AG09309 (cell line): ENCODE measurements at regions not wholly inside any gene's neighbourhood (a gene's known extent, or its start where the extent isn't known, plus 50 kb on each side); places are given as distances from the start of the nearest gene placed in this dataset.
"Not testable (repeated sequence)": the region's sequence is repeated elsewhere in the genome, so short reads cannot be mapped to it uniquely, and the experiment has no call there.

Experiments used
- DNase-seq: peaks from one replicate; pipeline ENCODE4 v3.0.0-alpha.2; 2010; ENCODE audit warnings: low read depth
- H3K4me3 ChIP-seq: 2 replicates; pipeline ENCODE4 v1.5.1; 2011; ENCODE audit warnings: mild to moderate bottlenecking, low read depth, low read length, moderate library complexity; ENCODE audit not compliant: control insufficient read depth
- TF ChIP-seq, protein P1 (sequence below): IDR thresholded peaks from 2 replicates; pipeline ENCODE4 v1.5.1; 2011; ENCODE audit warnings: mild to moderate bottlenecking, low read depth, low read length, inconsistent platforms; ENCODE audit not compliant: insufficient read depth, control insufficient read depth; ENCODE audit errors: missing control alignments

DNA sequence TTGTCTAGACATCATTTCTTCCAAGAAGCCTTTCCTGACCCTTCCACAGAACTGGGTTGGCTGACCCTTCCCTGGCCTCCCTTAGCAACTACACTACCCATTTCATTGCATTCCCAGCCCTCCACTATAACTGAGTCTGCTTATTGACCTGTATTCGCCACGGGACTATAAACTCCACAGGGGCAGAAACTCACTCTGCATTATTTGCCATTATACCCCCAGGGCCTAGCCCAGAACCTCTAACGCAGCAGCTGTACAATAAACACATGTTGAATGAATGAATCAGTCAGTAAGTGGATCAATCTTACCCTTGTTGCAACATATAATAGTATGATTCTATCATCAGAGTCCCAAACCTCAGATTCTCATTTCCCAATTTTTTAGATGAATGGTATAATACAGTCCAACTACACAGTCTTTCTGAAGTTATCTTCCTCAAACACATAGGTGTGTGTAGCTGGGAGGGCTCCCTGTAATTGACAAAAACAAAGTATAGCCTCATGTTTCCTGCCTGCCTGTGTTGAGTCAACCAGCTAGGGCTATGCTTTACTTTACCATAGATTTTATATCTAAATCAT is 209.3 kb downstream of the CHIC2 start:
- peak; percentile 73 for DNase-seq
- no peak overlapping the region for H3K4me3 ChIP-seq
- TF ChIP-seq, protein P1, sequence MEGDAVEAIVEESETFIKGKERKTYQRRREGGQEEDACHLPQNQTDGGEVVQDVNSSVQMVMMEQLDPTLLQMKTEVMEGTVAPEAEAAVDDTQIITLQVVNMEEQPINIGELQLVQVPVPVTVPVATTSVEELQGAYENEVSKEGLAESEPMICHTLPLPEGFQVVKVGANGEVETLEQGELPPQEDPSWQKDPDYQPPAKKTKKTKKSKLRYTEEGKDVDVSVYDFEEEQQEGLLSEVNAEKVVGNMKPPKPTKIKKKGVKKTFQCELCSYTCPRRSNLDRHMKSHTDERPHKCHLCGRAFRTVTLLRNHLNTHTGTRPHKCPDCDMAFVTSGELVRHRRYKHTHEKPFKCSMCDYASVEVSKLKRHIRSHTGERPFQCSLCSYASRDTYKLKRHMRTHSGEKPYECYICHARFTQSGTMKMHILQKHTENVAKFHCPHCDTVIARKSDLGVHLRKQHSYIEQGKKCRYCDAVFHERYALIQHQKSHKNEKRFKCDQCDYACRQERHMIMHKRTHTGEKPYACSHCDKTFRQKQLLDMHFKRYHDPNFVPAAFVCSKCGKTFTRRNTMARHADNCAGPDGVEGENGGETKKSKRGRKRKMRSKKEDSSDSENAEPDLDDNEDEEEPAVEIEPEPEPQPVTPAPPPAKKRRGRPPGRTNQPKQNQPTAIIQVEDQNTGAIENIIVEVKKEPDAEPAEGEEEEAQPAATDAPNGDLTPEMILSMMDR: no peak

DNA sequence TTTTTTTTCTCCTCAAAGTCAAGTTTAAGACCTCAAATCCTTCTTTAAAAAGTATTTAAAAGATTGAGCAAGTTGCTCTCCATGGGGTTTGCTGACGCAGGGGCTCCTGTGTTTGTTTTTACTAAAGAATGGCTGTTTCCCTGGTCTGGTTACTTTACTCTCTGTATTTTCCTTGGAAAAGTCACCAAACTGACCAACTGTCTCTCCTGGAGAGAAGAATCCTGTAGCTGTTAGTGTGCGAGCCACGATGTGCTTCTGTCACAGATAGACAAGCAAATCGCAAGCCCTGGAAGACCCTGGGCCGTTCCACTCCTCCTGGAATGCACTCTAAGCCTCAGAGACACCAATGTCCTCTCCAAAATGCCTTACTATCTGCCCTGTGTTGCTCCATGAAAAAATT is 212.1 kb downstream of the CHIC2 start:
- no peak overlapping the region for H3K4me3 ChIP-seq
- TF ChIP-seq, protein P1: no peak
- DNase-seq: peak; percentile 55

DNA sequence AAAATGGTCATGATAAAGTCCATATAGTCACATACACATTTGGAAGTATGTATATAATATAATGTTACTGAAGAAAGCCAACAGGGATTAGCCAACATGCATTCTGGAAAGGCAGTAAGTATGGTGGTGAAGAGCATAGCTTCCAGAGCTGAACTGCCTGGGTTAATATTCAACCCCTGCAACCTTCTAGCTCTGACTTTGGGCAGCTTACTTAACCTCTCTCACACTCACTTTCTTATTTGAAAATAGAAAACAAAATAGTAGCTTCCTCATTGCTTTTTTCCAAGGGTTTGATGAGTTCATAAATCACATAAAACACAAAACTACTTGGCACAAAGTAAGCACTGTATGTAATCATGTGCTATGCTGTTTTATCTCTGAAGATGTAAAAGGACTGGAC is 216.4 kb downstream of the CHIC2 start:
- TF ChIP-seq, protein P1: no peak
- DNase-seq: no peak
- no peak overlapping the region for H3K4me3 ChIP-seq

DNA sequence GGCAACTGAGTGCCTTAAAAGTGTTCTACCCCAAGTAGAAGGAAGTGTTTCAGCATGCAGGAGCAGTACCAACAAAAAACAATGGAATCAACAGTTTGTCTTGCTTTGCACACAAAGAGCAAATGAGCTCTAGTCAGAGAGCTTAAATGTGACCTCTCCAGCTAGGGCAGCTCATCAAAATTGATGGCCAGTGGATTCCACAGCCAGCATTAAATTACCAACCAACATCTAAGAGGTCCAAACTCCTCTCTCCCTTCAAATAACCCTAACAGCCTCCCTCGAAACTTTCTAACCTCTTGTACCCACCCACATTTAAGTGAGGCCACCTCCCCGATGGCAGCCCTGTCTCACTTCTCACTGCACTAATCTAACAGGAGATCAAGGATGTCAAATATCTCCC is 219.9 kb downstream of the CHIC2 start:
- no peak for DNase-seq
- TF ChIP-seq, protein P1: no peak

DNA sequence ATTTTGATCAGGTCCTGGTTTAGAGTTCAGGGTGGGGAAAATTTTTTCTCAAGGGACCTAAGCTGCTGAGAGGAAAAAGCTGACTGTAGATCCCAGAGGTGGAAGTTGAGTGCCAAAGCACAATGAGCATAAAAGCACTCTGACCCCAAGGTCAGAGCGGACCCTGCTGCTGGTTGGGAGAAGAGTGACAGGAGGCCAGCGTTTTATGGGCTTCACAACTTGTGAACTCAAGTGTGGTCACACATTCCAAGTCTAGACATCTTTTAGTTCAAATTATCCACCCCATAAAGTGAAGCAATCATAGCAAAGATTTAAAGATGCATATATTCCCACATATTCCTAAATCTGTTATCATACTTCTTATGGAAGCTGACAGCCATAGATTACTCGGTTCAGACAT is 220.3 kb downstream of the CHIC2 start:
- TF ChIP-seq, protein P1: no peak
- no peak overlapping the region for H3K4me3 ChIP-seq
- DNase-seq: no peak

More for the DNA sequence above, 219.9 kb downstream of the CHIC2 start:
- H3K4me3 ChIP-seq: no peak overlapping the region

DNA sequence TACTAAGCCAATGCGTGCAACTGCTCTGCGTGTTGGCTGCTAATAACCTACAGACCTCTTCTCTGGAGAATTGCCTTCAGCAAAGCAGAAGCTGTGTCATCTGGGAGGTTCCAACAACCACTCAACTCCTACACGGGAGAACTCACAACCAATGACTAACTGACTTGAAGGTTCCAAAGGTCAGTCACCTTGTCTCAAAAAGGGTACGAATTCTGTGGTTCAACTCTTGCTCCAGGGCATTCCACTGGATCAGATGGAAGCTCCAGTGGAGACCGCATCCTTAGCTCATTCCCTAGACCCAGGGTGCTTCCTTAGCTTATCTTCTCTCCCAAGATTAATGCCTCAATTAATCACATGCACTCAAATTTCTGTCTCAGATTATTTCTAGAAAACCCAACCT is 222.7 kb downstream of the CHIC2 start:
- no peak overlapping the region for H3K4me3 ChIP-seq
- DNase-seq: no peak
- TF ChIP-seq, protein P1: no peak

DNA sequence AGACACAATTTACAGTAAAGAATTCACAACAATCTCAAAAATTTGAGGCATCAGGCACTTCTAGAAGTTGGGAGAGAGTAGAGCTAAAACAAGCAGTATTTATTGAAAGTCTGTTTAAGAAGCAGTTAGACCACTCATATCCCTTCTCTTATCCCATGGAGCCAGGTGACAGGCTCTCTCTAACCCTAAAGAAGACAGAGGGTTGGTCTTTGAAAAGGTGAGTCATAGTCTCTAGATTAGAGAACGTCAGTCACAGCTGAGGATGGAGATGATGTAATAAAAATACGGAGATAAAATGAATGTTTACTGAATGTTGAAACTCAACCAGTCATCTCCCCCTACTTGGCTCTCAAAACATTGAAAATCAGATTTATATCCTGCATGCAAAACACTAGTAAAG is 223.8 kb downstream of the CHIC2 start:
- H3K4me3 ChIP-seq: no peak overlapping the region
- TF ChIP-seq, protein P1: no peak
- no peak for DNase-seq

DNA sequence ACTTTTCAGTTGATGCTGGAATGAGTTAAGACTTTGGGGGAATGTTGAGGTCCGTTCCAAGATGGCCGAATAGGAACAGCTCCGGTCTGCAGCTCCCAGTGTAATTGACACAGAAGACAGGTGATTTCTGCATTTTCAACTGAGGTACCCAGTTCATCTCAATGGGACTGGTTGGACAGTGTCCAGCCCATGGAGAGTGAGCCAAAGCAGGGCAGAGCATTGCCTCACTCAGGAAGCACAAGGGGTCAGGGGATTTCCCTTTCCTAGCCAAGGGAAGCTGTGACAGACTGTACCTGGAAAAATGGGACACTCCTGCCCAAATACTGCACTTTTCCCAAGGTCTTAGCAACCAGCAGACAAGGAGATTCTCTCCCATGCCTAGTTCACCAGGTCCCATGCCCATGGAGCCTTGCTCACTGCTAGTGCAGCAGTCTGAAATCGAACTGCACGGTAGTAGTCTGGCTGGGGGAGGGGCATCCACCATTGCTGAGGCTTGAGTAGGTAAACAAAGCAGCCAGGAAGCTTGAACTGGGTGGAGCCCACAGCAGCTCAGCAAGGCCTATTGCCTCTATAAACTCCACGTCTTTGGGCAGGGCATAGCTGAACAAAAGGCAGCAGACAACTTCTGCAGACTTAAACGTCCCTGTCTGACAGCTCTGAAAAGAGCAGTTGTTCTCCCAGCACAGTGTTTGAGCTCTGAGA is 231.0 kb downstream of the CHIC2 start:
- not testable (repeated sequence) for H3K4me3 ChIP-seq, DNase-seq
